ENCODE measurements at regions not wholly inside any gene's neighbourhood (a gene's known extent, or its start where the extent isn't known, plus 50 kb on each side); places are given as distances from the start of the nearest gene placed in this dataset.

- POLR2A ChIA-PET: no interaction called here
Measured at GRCh38 chr3:197356741-197357140, 58.3 kb upstream of the DLG1 start.

GRCh38 chr3:197356275-197356674, 57.9 kb upstream of the DLG1 start:
- Mint-ChIP-seq H3K27ac (ENCODE audit: unreplicated experiment) (peak overlapping the region; percentile 90), H3K36me3 (ENCODE audit: insufficient read depth, unreplicated experiment) (peaks cover 16% of the 10 kb centered on the region), H3K4me1 (ENCODE audit: low read depth, unreplicated experiment) (peaks cover 29% of the 10 kb centered on the region), H3K27me3 (ENCODE audit: insufficient read depth, unreplicated experiment) (no peaks in the 10 kb centered on the region), H3K9me3 (ENCODE audit: unreplicated experiment) (peaks cover 25% of the 10 kb centered on the region), H3K4me3 (ENCODE audit: unreplicated experiment) (no peak overlapping the region)
- TF ChIP-seq CTCF (IDR thresholded peaks at IDR 0.05; ENCODE audit: insufficient read depth in 1 of 2, low read depth in 1 of 2, low read length in 1 of 2, severe bottlenecking in 1 of 2, unreplicated experiment in 1 of 2): no peak
- ChIA-PET CTCF (interaction anchor here (0.6 to 1.4 kb wide), 4 partner anchors 9 to 98 kb away, joined by 3 to 14 read pairs (median 4); no protein-coding TSS in a partner anchor), POLR2A (interaction anchor here (1.0 to 1.2 kb wide), 3 partner anchors 14 to 58 kb away, joined by 3 to 14 read pairs (median 7); partner anchors contain the start of gene DLG1)
- no TSS peak for BruUV-seq (replicated peaks)
- no peaks in the 10 kb centered on the region for H3K27me3 ChIP-seq (replicated peaks; ENCODE audit: control insufficient read depth, insufficient read depth, low read length)
- H3K36me3 ChIP-seq (ENCODE audit: control insufficient read depth, insufficient read depth, low read length): no peaks in the 10 kb centered on the region
- intact Hi-C loops (cut with micrococcal nuclease; ENCODE audit: unreplicated experiment): loop anchor here (5.0 kb wide), 1 partner anchor 136 kb away; no protein-coding TSS in a partner anchor
- H3K9me3 ChIP-seq: peaks cover 27% of the 10 kb centered on the region
- no peak for DNase-seq
- peaks cover 50% of the 10 kb centered on the region for H3K4me1 ChIP-seq
- H3K4me3 ChIP-seq (ENCODE audit: low read depth, low read length): no peak overlapping the region

More at GRCh38 chr3:197356741-197357140, 58.3 kb upstream of the DLG1 start:
- H3K4me1 Mint-ChIP-seq (ENCODE audit: low read depth, unreplicated experiment): peaks cover 29% of the 10 kb centered on the region
- no peaks in the 10 kb centered on the region for H3K27me3 Mint-ChIP-seq (ENCODE audit: insufficient read depth, unreplicated experiment)
- intact Hi-C loops (cut with micrococcal nuclease; ENCODE audit: unreplicated experiment): loop anchor here (5.0 kb wide), 1 partner anchor 136 kb away; no protein-coding TSS in a partner anchor
- Histone ChIP-seq H3K27me3 (replicated peaks; ENCODE audit: control insufficient read depth, insufficient read depth, low read length) (no peaks in the 10 kb centered on the region), H3K9me3 (peaks cover 29% of the 10 kb centered on the region), H3K4me3 (ENCODE audit: low read depth, low read length) (no peak overlapping the region), H3K4me1 (peaks cover 50% of the 10 kb centered on the region), H3K36me3 (ENCODE audit: control insufficient read depth, insufficient read depth, low read length) (no peaks in the 10 kb centered on the region)
- BruUV-seq (replicated peaks): no TSS peak
- no peak for DNase-seq
- peaks cover 18% of the 10 kb centered on the region for H3K36me3 Mint-ChIP-seq (ENCODE audit: insufficient read depth, unreplicated experiment)
- H3K9me3 Mint-ChIP-seq (ENCODE audit: unreplicated experiment): peaks cover 29% of the 10 kb centered on the region
- no peak for TF ChIP-seq CTCF (IDR thresholded peaks at IDR 0.05; ENCODE audit: insufficient read depth in 1 of 2, low read depth in 1 of 2, low read length in 1 of 2, severe bottlenecking in 1 of 2, unreplicated experiment in 1 of 2)
- no peak overlapping the region for H3K4me3 Mint-ChIP-seq (ENCODE audit: unreplicated experiment)
- CTCF ChIA-PET: interaction anchor here (1.1 to 1.4 kb wide), 3 partner anchors 8 to 97 kb away, joined by 3 to 14 read pairs (median 5); no protein-coding TSS in a partner anchor
- H3K27ac Mint-ChIP-seq (ENCODE audit: unreplicated experiment): peak overlapping the region; percentile 90

- TF ChIP-seq CTCF (IDR thresholded peaks at IDR 0.05; ENCODE audit: insufficient read depth in 1 of 2, low read depth in 1 of 2, low read length in 1 of 2, severe bottlenecking in 1 of 2, unreplicated experiment in 1 of 2): no peak
- CTCF ChIA-PET: interaction anchor here (0.6 to 1.4 kb wide), 4 partner anchors 10 to 98 kb away, joined by 3 to 14 read pairs (median 4); no protein-coding TSS in a partner anchor
- Histone ChIP-seq H3K36me3 (ENCODE audit: control insufficient read depth, insufficient read depth, low read length) (no peaks in the 10 kb centered on the region), H3K9me3 (peaks cover 21% of the 10 kb centered on the region), H3K4me1 (peaks cover 50% of the 10 kb centered on the region), H3K27me3 (replicated peaks; ENCODE audit: control insufficient read depth, insufficient read depth, low read length) (no peaks in the 10 kb centered on the region), H3K4me3 (ENCODE audit: low read depth, low read length) (no peak overlapping the region)
- Mint-ChIP-seq H3K4me3 (ENCODE audit: unreplicated experiment) (peak overlapping the region; percentile 56), H3K27ac (ENCODE audit: unreplicated experiment) (peak overlapping the region; percentile 90), H3K4me1 (ENCODE audit: low read depth, unreplicated experiment) (peaks cover 29% of the 10 kb centered on the region), H3K36me3 (ENCODE audit: insufficient read depth, unreplicated experiment) (peaks cover 13% of the 10 kb centered on the region), H3K9me3 (ENCODE audit: unreplicated experiment) (peaks cover 19% of the 10 kb centered on the region), H3K27me3 (ENCODE audit: insufficient read depth, unreplicated experiment) (no peaks in the 10 kb centered on the region)
- intact Hi-C loops (cut with micrococcal nuclease; ENCODE audit: unreplicated experiment): loop anchor here (1.0 to 5.0 kb wide), 4 partner anchors 9 to 137 kb away; no protein-coding TSS in a partner anchor
- POLR2A ChIA-PET: interaction anchor here (1.0 to 1.2 kb wide), 3 partner anchors 15 to 58 kb away, joined by 3 to 14 read pairs (median 7); partner anchors contain the start of gene DLG1
- DNase-seq: peak; percentile 82 to 92
- BruUV-seq (replicated peaks): no TSS peak
Measured at GRCh38 chr3:197355713-197356112, 57.3 kb upstream of the DLG1 start.

Measured in Caco-2 (cell line).